Endodermal cell (in vitro differentiated cells): ENCODE measurements at regions not wholly inside any gene's neighbourhood (a gene's known extent, or its start where the extent isn't known, plus 50 kb on each side); places are given as distances from the start of the nearest gene placed in this dataset.

Source experiments
- DNase-seq: peaks from one replicate; pipeline ENCODE4 v3.0.0-alpha.2; 2017
- H3K27ac ChIP-seq: 2 replicates; pipeline ENCODE4 v1.5.1; 2013; ENCODE audit warnings: mild to moderate bottlenecking, low read depth, low read length, moderate library complexity
- H3K27me3 ChIP-seq: 2 replicates; pipeline ENCODE4 v1.6.1; 2013; ENCODE audit warnings: mild to moderate bottlenecking, low read length, moderate library complexity; ENCODE audit not compliant: insufficient read depth, control insufficient read depth, poor library complexity, severe bottlenecking
- H3K36me3 ChIP-seq: 2 replicates; pipeline ENCODE4 v1.7.0; 2013; ENCODE audit warnings: mild to moderate bottlenecking, low read length, moderate library complexity; ENCODE audit not compliant: control insufficient read depth, insufficient read depth
- H3K4me1 ChIP-seq: one replicate; pipeline ENCODE4 v1.7.0; 2013; ENCODE audit warnings: low read length; ENCODE audit not compliant: control insufficient read depth, insufficient read depth
- H3K4me3 ChIP-seq: 2 replicates; pipeline ENCODE4 v1.5.1; 2013; ENCODE audit warnings: mild to moderate bottlenecking, low read length, moderate library complexity
- H3K9ac ChIP-seq: 2 replicates; pipeline ENCODE4 v1.6.1; 2013; ENCODE audit warnings: mild to moderate bottlenecking, low read length, moderate library complexity; ENCODE audit not compliant: poor library complexity, severe bottlenecking; ENCODE audit errors: extremely low read depth
- H3K9me3 ChIP-seq: 2 replicates; pipeline ENCODE4 v1.6.1; 2013; ENCODE audit warnings: mild to moderate bottlenecking, low read length, moderate library complexity; ENCODE audit not compliant: control insufficient read depth
- H3K27ac Mint-ChIP-seq: 2 replicates; pipeline ENCODE4 v1.8.0; 2020; ENCODE audit warnings: mixed read lengths
- H3K27me3 Mint-ChIP-seq: 2 replicates; pipeline ENCODE4 v1.8.0; 2021; ENCODE audit warnings: mild to moderate bottlenecking, mixed read lengths; ENCODE audit not compliant: insufficient read depth
- H3K36me3 Mint-ChIP-seq: 2 replicates; pipeline ENCODE4 v1.8.0; 2020; ENCODE audit warnings: low read depth, mixed read lengths
- H3K4me1 Mint-ChIP-seq: 2 replicates; pipeline ENCODE4 v1.8.0; 2020; ENCODE audit warnings: mixed read lengths
- H3K4me3 Mint-ChIP-seq: 2 replicates; pipeline ENCODE4 v1.8.0; 2020; ENCODE audit warnings: mild to moderate bottlenecking, moderate library complexity, mixed read lengths
- H3K9me3 Mint-ChIP-seq: 2 replicates; pipeline ENCODE4 v1.8.0; 2020; ENCODE audit warnings: mild to moderate bottlenecking, mixed read lengths
- CTCF ChIP-seq: fragments of 200-600 bp; sonication (generic); conservative IDR thresholded peaks from 2 replicates; pipeline ENCODE4 v1.5.0; 2021; ENCODE audit warnings: antibody characterized with exemption, mild to moderate bottlenecking
- WGBS, 2 experiments: methylation state at CpG; one replicate each; pipeline versions ENCODE4 v1.1.5 to v1.1.7; 2013; ENCODE audit warnings: missing lambda C conversion rate in 2 of 2, mixed read lengths in 1 of 2; ENCODE audit not compliant: insufficient coverage in 1 of 2, insufficient read length in 1 of 2; 5-methylcytosine and 5-hydroxymethylcytosine counted together

GRCh38 chr15:99509686-99510461 lies 55.9 kb upstream of the MEF2A start:
- Mint-ChIP-seq H3K9me3 (no peaks in the 10 kb centered on the region), H3K4me1 (no peaks in the 10 kb centered on the region), H3K27me3 (no peaks in the 10 kb centered on the region), H3K4me3 (no peak overlapping the region), H3K36me3 (no peaks in the 10 kb centered on the region), H3K27ac (no peak overlapping the region)
- 90 to 93% methylated on average over 4 to 6 of the region's 7 CpGs for WGBS, 2 experiments
- H3K9me3 ChIP-seq, result no peaks in the 10 kb centered on the region
- TF ChIP-seq CTCF, result no peak
- no peak overlapping the region for H3K9ac ChIP-seq
- H3K27me3 ChIP-seq, result no peaks in the 10 kb centered on the region
- no peak overlapping the region for H3K27ac ChIP-seq
- no peaks in the 10 kb centered on the region for H3K36me3 ChIP-seq
- H3K4me3 ChIP-seq, result no peak overlapping the region
- no peaks in the 10 kb centered on the region for H3K4me1 ChIP-seq
- DNase-seq, result no peak

- H3K27ac Mint-ChIP-seq, result no peak overlapping the region
- H3K27ac ChIP-seq, result no peak overlapping the region
- TF ChIP-seq CTCF, result no peak
- no peaks in the 10 kb centered on the region for H3K4me1 ChIP-seq
- no peaks in the 10 kb centered on the region for H3K27me3 ChIP-seq
- H3K4me3 ChIP-seq, result no peak overlapping the region
- no peaks in the 10 kb centered on the region for H3K9me3 Mint-ChIP-seq
- H3K4me1 Mint-ChIP-seq, result no peaks in the 10 kb centered on the region
- WGBS, 2 experiments, result 94 to 96% methylated on average over 4 to 6 of the region's 6 CpGs
- H3K9me3 ChIP-seq, result no peaks in the 10 kb centered on the region
- H3K27me3 Mint-ChIP-seq, result no peaks in the 10 kb centered on the region
- DNase-seq, result no peak
- no peaks in the 10 kb centered on the region for H3K36me3 Mint-ChIP-seq
- H3K36me3 ChIP-seq, result no peaks in the 10 kb centered on the region
- H3K9ac ChIP-seq, result no peak overlapping the region
- no peak overlapping the region for H3K4me3 Mint-ChIP-seq
Observed at GRCh38 chr15:99511531-99511865, 54.3 kb upstream of the MEF2A start.

- H3K27ac ChIP-seq, result no peak overlapping the region
- DNase-seq, result no peak
- no peaks in the 10 kb centered on the region for H3K36me3 ChIP-seq
- TF ChIP-seq CTCF, result no peak
- no peaks in the 10 kb centered on the region for H3K27me3 ChIP-seq
- Mint-ChIP-seq H3K9me3 (no peaks in the 10 kb centered on the region), H3K36me3 (no peaks in the 10 kb centered on the region), H3K27me3 (no peaks in the 10 kb centered on the region), H3K4me3 (no peak overlapping the region), H3K27ac (no peak overlapping the region), H3K4me1 (no peaks in the 10 kb centered on the region)
- H3K4me3 ChIP-seq, result no peak overlapping the region
- WGBS, 2 experiments, result 83 to 88% methylated on average over 12 to 14 of the region's 14 CpGs
- H3K9ac ChIP-seq, result no peak overlapping the region
- H3K9me3 ChIP-seq, result no peaks in the 10 kb centered on the region
- no peaks in the 10 kb centered on the region for H3K4me1 ChIP-seq
Observed at GRCh38 chr15:99511866-99512661, 53.7 kb upstream of the MEF2A start.
